IMR-90 (cell line): ENCODE measurements at regions not wholly inside any gene's neighbourhood (a gene's known extent, or its start where the extent isn't known, plus 50 kb on each side); places are given as distances from the start of the nearest gene placed in this dataset.
"Not testable (repeated sequence)": the region's sequence is repeated elsewhere in the genome, so short reads cannot be mapped to it uniquely, and the experiment has no call there.

Experiments used
- ATAC-seq: fragments of 200-7000 bp; cut with Tn5 transposase; 2 replicates; pipeline ENCODE4 v1.9.1; 2020; ENCODE audit warnings: low read depth, mild to moderate bottlenecking, moderate library complexity
- BruUV-seq: library from RNA; stranded (reverse); fragments of 400-500 nt; replicated peaks from 2 replicates; lab custom pipeline; 2021; lab: Mats Ljungman, UMichigan
- CTCF ChIA-PET: fragments of 300-600 bp; formaldehyde crosslinking; extraction: SDS; loops from one replicate; lab custom pipeline; 2021; ENCODE audit warnings: antibody characterized with exemption; lab: Yijun Ruan, JAX
- POLR2A ChIA-PET: fragments of 300-600 bp; sonication (Branson Sonifier 250); formaldehyde crosslinking; loops from one replicate; lab custom pipeline; 2022; ENCODE audit warnings: antibody characterized with exemption; ENCODE audit not compliant: unreplicated experiment; lab: Charles Lee
- DNase-seq: peaks from one replicate; pipeline ENCODE4 v3.0.0; 2013
- H2AFZ ChIP-seq: replicated peaks from 2 replicates; pipeline ENCODE3; 2013; ENCODE audit warnings: low read length, mild to moderate bottlenecking; ENCODE audit not compliant: poor library complexity
- H2AK5ac ChIP-seq: 2 replicates; pipeline ENCODE4 v1.6.1; 2013; ENCODE audit warnings: low read depth, low read length, inconsistent platforms
- H2AK9ac ChIP-seq: replicated peaks from 2 replicates; pipeline ENCODE3; 2013; ENCODE audit warnings: mild to moderate bottlenecking, low read depth, low read length, moderate library complexity; ENCODE audit not compliant: poor library complexity
- H2BK120ac ChIP-seq: 2 replicates; pipeline ENCODE4 v1.6.1; 2013; ENCODE audit warnings: low read depth, low read length, inconsistent platforms
- H2BK15ac ChIP-seq: 3 replicates; pipeline ENCODE4 v1.6.1; 2013; ENCODE audit warnings: low read depth, low read length, inconsistent platforms
- H2BK20ac ChIP-seq: 2 replicates; pipeline ENCODE4 v1.6.1; 2013; ENCODE audit warnings: low read depth, mild to moderate bottlenecking, inconsistent platforms, low read length, moderate library complexity
- H2BK5ac ChIP-seq: 2 replicates; pipeline ENCODE4 v1.6.1; 2013; ENCODE audit warnings: mild to moderate bottlenecking, low read depth, low read length, inconsistent platforms; ENCODE audit not compliant: poor library complexity, severe bottlenecking
- H3K14ac ChIP-seq: replicated peaks from 2 replicates; pipeline ENCODE4 v1.6.1; 2013; ENCODE audit warnings: low read depth, low read length, inconsistent platforms
- H3K18ac ChIP-seq: 2 replicates; pipeline ENCODE4 v1.6.1; 2013; ENCODE audit warnings: low read depth, low read length, control low read depth
- H3K23ac ChIP-seq: 2 replicates; pipeline ENCODE4 v1.6.1; 2013; ENCODE audit warnings: low read depth, low read length, inconsistent platforms
- H3K27ac ChIP-seq: 2 replicates; pipeline ENCODE4 v1.5.1; 2013; ENCODE audit warnings: mild to moderate bottlenecking, control low read depth, low read length; ENCODE audit not compliant: insufficient read depth
- H3K27me3 ChIP-seq: 2 replicates; pipeline ENCODE4 v1.6.1; 2013; ENCODE audit warnings: low read length; ENCODE audit not compliant: control insufficient read depth, insufficient read depth
- H3K36me3 ChIP-seq: 2 replicates; pipeline ENCODE4 v1.6.1; 2013; ENCODE audit warnings: low read length, mixed read lengths; ENCODE audit not compliant: control insufficient read depth, insufficient read depth
- H3K4ac ChIP-seq: 2 replicates; pipeline ENCODE4 v1.6.1; 2013; ENCODE audit warnings: low read depth, low read length, inconsistent platforms
- H3K4me1 ChIP-seq: 2 replicates; pipeline ENCODE4 v1.6.1; 2013; ENCODE audit warnings: low read length, mixed read lengths; ENCODE audit not compliant: control insufficient read depth, insufficient read depth
- H3K4me2 ChIP-seq: 2 replicates; pipeline ENCODE4 v1.6.1; 2013; ENCODE audit warnings: low read depth, mild to moderate bottlenecking, control low read depth, low read length, moderate library complexity
- H3K4me3 ChIP-seq: 2 replicates; pipeline ENCODE4 v1.5.1; 2013; ENCODE audit warnings: low read depth, mild to moderate bottlenecking, control low read depth, low read length, moderate library complexity; ENCODE audit not compliant: insufficient read depth
- H3K56ac ChIP-seq: 2 replicates; pipeline ENCODE4 v1.6.1; 2013; ENCODE audit warnings: low read length, inconsistent platforms; ENCODE audit not compliant: insufficient read depth; ENCODE audit errors: extremely low read depth
- H3K79me1 ChIP-seq, 2 experiments: 2 replicates each; pipeline ENCODE4 v1.6.1; 2013; ENCODE audit warnings: low read length in 2 of 2, inconsistent platforms in 1 of 2, low read depth in 1 of 2
- H3K9ac ChIP-seq: 2 replicates; pipeline ENCODE4 v1.6.1; 2013; ENCODE audit warnings: low read depth, low read length, control low read depth
- H3K9me1 ChIP-seq: 2 replicates; pipeline ENCODE4 v1.6.1; 2013; ENCODE audit warnings: low read length, inconsistent platforms; ENCODE audit not compliant: insufficient read depth
- H3K9me3 ChIP-seq: 2 replicates; pipeline ENCODE4 v1.6.1; 2013; ENCODE audit warnings: low read length; ENCODE audit not compliant: control insufficient read depth, insufficient read depth
- H4K20me1 ChIP-seq: 2 replicates; pipeline ENCODE4 v1.6.1; 2013; ENCODE audit warnings: low read length, inconsistent platforms; ENCODE audit not compliant: insufficient read depth
- H4K5ac ChIP-seq: 2 replicates; pipeline ENCODE4 v1.6.1; 2013; ENCODE audit warnings: mild to moderate bottlenecking, low read depth, low read length, control low read depth
- H4K8ac ChIP-seq, 2 experiments: 2 replicates each; pipeline ENCODE4 v1.6.1; 2013; ENCODE audit warnings: low read depth in 2 of 2, low read length in 2 of 2, control low read depth in 1 of 2, inconsistent platforms in 1 of 2
- H4K91ac ChIP-seq: 2 replicates; pipeline ENCODE4 v1.6.1; 2013; ENCODE audit warnings: low read depth, low read length, inconsistent platforms; ENCODE audit not compliant: insufficient read depth
- CHD1 ChIP-seq: IDR thresholded peaks from 2 replicates; pipeline ENCODE4 v1.6.1; 2012; ENCODE audit warnings: low read depth, low read length, improper control_type of control experiment
- FOS ChIP-seq: fragments of 150-350 bp; IDR thresholded peaks from 2 replicates; pipeline ENCODE4 v1.6.1; 2016; ENCODE audit warnings: low read depth, low read length
- MAZ ChIP-seq: IDR thresholded peaks from 2 replicates; pipeline ENCODE4 v1.6.1; 2012; ENCODE audit warnings: low read depth, mild to moderate bottlenecking, low read length, improper control_type of control experiment, moderate library complexity, borderline replicate concordance
- POLR2A ChIP-seq: IDR thresholded peaks from 2 replicates; pipeline ENCODE4 v1.6.1; 2012; ENCODE audit warnings: mild to moderate bottlenecking, low read depth, low read length
- RAD21 ChIP-seq: IDR thresholded peaks from 2 replicates; pipeline ENCODE4 v1.6.1; 2012; ENCODE audit warnings: low read length, improper control_type of control experiment
- SMC3 ChIP-seq: fragments of 150-350 bp; IDR thresholded peaks from 2 replicates; pipeline ENCODE4 v1.6.1; 2016; ENCODE audit warnings: low read depth, mild to moderate bottlenecking, antibody characterized with exemption, low read length, moderate library complexity
- WGBS, 2 experiments: methylation state at CpG; one replicate each; pipeline versions ENCODE4 v1.1.5 to v1.1.7; 2013; ENCODE audit warnings: missing lambda C conversion rate in 2 of 2; ENCODE audit not compliant: insufficient read length in 1 of 2; ENCODE audit errors: extremely low coverage in 2 of 2; 5-methylcytosine and 5-hydroxymethylcytosine counted together
- dilution Hi-C: fragments of 300-500 bp; cut with HindIII; formaldehyde crosslinking; loops from one replicate; pipeline ENCODE4 v1.14.3; 2018; ENCODE audit warnings: low sequenced_read_pairs; ENCODE audit not compliant: unreplicated experiment
- in situ Hi-C: fragments of 300-500 bp; cut with MboI; formaldehyde crosslinking; loops from 3 replicates; pipeline ENCODE4 v1.14.3; 2019; ENCODE audit warnings: low sequenced_read_pairs, inconsistent platforms, mixed read lengths
- intact Hi-C: fragments of 100-400 bp; cut with micrococcal nuclease; formaldehyde crosslinking; loops from 2 replicates; pipeline ENCODE4 v1.10.0; 2022
- TF ChIP-seq, protein P1 (sequence below): conservative IDR thresholded peaks from 2 replicates; pipeline ENCODE4 v1.5.1; 2012; ENCODE audit warnings: mild to moderate bottlenecking, low read depth, low read length, improper control_type of control experiment

- 100% methylated on average over 1 of the region's 6 CpGs; no CpG with 5 or more reads in 1 of the 2 experiments for WGBS, 2 experiments
- Histone ChIP-seq H3K36me3 (no peaks in the 10 kb centered on the region), H3K14ac (no peak overlapping the region), H3K79me1 (no peaks in the 10 kb centered on the region), H2BK120ac (no peak overlapping the region), H4K5ac (no peak overlapping the region), H3K27ac (no peak overlapping the region), H4K8ac (no peak overlapping the region), H3K9me3 (no peaks in the 10 kb centered on the region), H3K27me3 (0 out of 2 replicates have a peak, but pooled peaks cover 2% of the 10 kb centered on the region), H2BK15ac (no peak overlapping the region), H4K20me1 (no peaks in the 10 kb centered on the region), H2AK9ac (no peak overlapping the region), H3K4ac (no peak overlapping the region), H3K56ac (no peak overlapping the region), H3K4me2 (no peak overlapping the region), H3K18ac (no peak overlapping the region), H2BK5ac (no peak overlapping the region), H2BK20ac (no peak overlapping the region), H3K4me1 (peaks cover 3% of the 10 kb centered on the region), H4K91ac (no peak overlapping the region), H3K4me3 (no peak overlapping the region), H3K9me1 (peaks cover 3% of the 10 kb centered on the region; the same call in 1 of the 2 replicates), H3K23ac (no peak overlapping the region), H3K9ac (no peak overlapping the region), H2AK5ac (no peak overlapping the region), H2AFZ (no peak overlapping the region)
- ATAC-seq (no peak), DNase-seq (no peak)
- ChIA-PET POLR2A (no interaction called here), CTCF (no interaction called here)
- TF ChIP-seq, protein P1, sequence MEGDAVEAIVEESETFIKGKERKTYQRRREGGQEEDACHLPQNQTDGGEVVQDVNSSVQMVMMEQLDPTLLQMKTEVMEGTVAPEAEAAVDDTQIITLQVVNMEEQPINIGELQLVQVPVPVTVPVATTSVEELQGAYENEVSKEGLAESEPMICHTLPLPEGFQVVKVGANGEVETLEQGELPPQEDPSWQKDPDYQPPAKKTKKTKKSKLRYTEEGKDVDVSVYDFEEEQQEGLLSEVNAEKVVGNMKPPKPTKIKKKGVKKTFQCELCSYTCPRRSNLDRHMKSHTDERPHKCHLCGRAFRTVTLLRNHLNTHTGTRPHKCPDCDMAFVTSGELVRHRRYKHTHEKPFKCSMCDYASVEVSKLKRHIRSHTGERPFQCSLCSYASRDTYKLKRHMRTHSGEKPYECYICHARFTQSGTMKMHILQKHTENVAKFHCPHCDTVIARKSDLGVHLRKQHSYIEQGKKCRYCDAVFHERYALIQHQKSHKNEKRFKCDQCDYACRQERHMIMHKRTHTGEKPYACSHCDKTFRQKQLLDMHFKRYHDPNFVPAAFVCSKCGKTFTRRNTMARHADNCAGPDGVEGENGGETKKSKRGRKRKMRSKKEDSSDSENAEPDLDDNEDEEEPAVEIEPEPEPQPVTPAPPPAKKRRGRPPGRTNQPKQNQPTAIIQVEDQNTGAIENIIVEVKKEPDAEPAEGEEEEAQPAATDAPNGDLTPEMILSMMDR, result no peak
- TF ChIP-seq CHD1 (no peak), FOS (no peak), POLR2A (no peak), RAD21 (no peak), MAZ (no peak), SMC3 (no peak)
- in situ Hi-C loops, result no loop called here
- dilution Hi-C loops, result no loop called here
- intact Hi-C loops, result no loop called here
- no TSS peak for BruUV-seq
Observed at GRCh38 chr5:56732121-56732520, 83.2 kb upstream of the MAP3K1 start.

GRCh38 chr5:56731473-56731872 is 83.9 kb upstream of the MAP3K1 start:
- H3K4me2 ChIP-seq, POLR2A ChIA-PET, BruUV-seq, H3K27ac ChIP-seq, H2AK5ac ChIP-seq, H4K91ac ChIP-seq, dilution Hi-C loops, H3K14ac ChIP-seq, H3K79me1 ChIP-seq, H3K4me1 ChIP-seq, CTCF ChIA-PET, H3K27me3 ChIP-seq, H4K20me1 ChIP-seq, H2AFZ ChIP-seq, H3K4me3 ChIP-seq, H3K56ac ChIP-seq, H4K8ac ChIP-seq, H2BK15ac ChIP-seq, H4K5ac ChIP-seq, H2AK9ac ChIP-seq, intact Hi-C loops, H3K36me3 ChIP-seq, H3K9ac ChIP-seq, H3K4ac ChIP-seq, H2BK5ac ChIP-seq, H3K9me1 ChIP-seq, H2BK120ac ChIP-seq, H3K23ac ChIP-seq, DNase-seq, ATAC-seq, in situ Hi-C loops, H2BK20ac ChIP-seq, H3K18ac ChIP-seq, H3K9me3 ChIP-seq: not testable (repeated sequence)
- WGBS, 2 experiments, result no CpG with 5 or more reads among the region's 2 CpGs
